WTC11 (cell line): ENCODE measurements at regions not wholly inside any gene's neighbourhood (a gene's known extent, or its start where the extent isn't known, plus 50 kb on each side); places are given as distances from the start of the nearest gene placed in this dataset.

Experiments
- ATAC-seq: fragments of 200-7000 bp; cut with Tn5 transposase; 2 replicates; pipeline ENCODE4 v1.10.0; 2021; ENCODE audit warnings: mild to moderate bottlenecking, moderate library complexity
- CTCF ChIA-PET: fragments of 300-600 bp; sonication (Branson Sonifier 250); formaldehyde crosslinking; loops from one replicate; lab custom pipeline; 2021; ENCODE audit warnings: antibody characterized with exemption; lab: Charles Lee
- POLR2A ChIA-PET: fragments of 350-600 bp; sonication (Branson Sonifier 250); formaldehyde crosslinking; loops from one replicate; lab custom pipeline; 2021; ENCODE audit warnings: antibody characterized with exemption; lab: Charles Lee
- DNase-seq: peaks from one replicate; pipeline ENCODE4 v3.0.0; 2021; ENCODE audit warnings: low spot score
- H3K27ac Mint-ChIP-seq: 2 replicates; pipeline ENCODE4 v1.8.0; 2021; ENCODE audit warnings: mixed read lengths
- H3K27me3 Mint-ChIP-seq: 2 replicates; pipeline ENCODE4 v1.8.0; 2021; ENCODE audit warnings: low read depth, mild to moderate bottlenecking, moderate library complexity, mixed read lengths
- H3K36me3 Mint-ChIP-seq: 2 replicates; pipeline ENCODE4 v1.8.0; 2021; ENCODE audit warnings: mixed read lengths
- H3K4me1 Mint-ChIP-seq: 2 replicates; pipeline ENCODE4 v1.8.0; 2022; ENCODE audit warnings: mixed read lengths
- H3K4me3 Mint-ChIP-seq: 2 replicates; pipeline ENCODE4 v1.8.0; 2021; ENCODE audit warnings: mild to moderate bottlenecking, moderate library complexity, mixed read lengths
- H3K9me3 Mint-ChIP-seq: 2 replicates; pipeline ENCODE4 v1.8.0; 2021; ENCODE audit warnings: mixed read lengths
- EMX1 ChIP-seq: fragments of 250-450 bp; sonication (Bioruptor Pico); IDR thresholded peaks from 2 replicates; pipeline ENCODE4 v1.8.0; 2021; ENCODE audit warnings: mild to moderate bottlenecking
- FOXK1 ChIP-seq: sonication (generic); formaldehyde crosslinking; IDR thresholded peaks from 2 replicates; pipeline ENCODE4 v1.8.0; 2022; ENCODE audit warnings: mild to moderate bottlenecking, moderate library complexity, missing genetic modification reagents
- GABPB1 ChIP-seq: sonication (generic); formaldehyde crosslinking; IDR thresholded peaks from 2 replicates; pipeline ENCODE4 v1.8.1; 2023; ENCODE audit warnings: mild to moderate bottlenecking, missing genetic modification reagents
- HMGXB4 ChIP-seq: sonication (generic); formaldehyde crosslinking; IDR thresholded peaks from 2 replicates; pipeline ENCODE4 v1.8.1; 2023; ENCODE audit warnings: mild to moderate bottlenecking, moderate library complexity, missing genetic modification reagents
- MXD4 ChIP-seq: fragments of 250-450 bp; sonication (Bioruptor Pico); IDR thresholded peaks from 2 replicates; pipeline ENCODE4 v1.8.0; 2021; ENCODE audit warnings: mild to moderate bottlenecking, moderate library complexity, borderline replicate concordance
- MYBL2 ChIP-seq: sonication (generic); formaldehyde crosslinking; IDR thresholded peaks from 2 replicates; pipeline ENCODE4 v1.8.1; 2023; ENCODE audit warnings: mild to moderate bottlenecking, moderate library complexity, missing genetic modification reagents
- NR3C1 ChIP-seq: sonication (generic); formaldehyde crosslinking; conservative IDR thresholded peaks from 2 replicates; pipeline ENCODE4 v1.8.1; 2023; ENCODE audit warnings: low read depth, mild to moderate bottlenecking, missing genetic modification reagents
- PRRX2 ChIP-seq: fragments of 250-450 bp; sonication (Bioruptor Pico); IDR thresholded peaks from 2 replicates; pipeline ENCODE4 v1.8.0; 2021; ENCODE audit warnings: mild to moderate bottlenecking
- SMAD4 ChIP-seq: sonication (generic); formaldehyde crosslinking; IDR thresholded peaks from 2 replicates; pipeline ENCODE4 v1.8.0; 2022; ENCODE audit warnings: mild to moderate bottlenecking, missing genetic modification reagents
- SP1 ChIP-seq: sonication (generic); formaldehyde crosslinking; conservative IDR thresholded peaks from 2 replicates; pipeline ENCODE4 v1.8.1; 2022; ENCODE audit warnings: missing genetic modification reagents
- TP53 ChIP-seq: sonication (generic); formaldehyde crosslinking; IDR thresholded peaks from 2 replicates; pipeline ENCODE4 v1.8.1; 2023; ENCODE audit warnings: mild to moderate bottlenecking, missing genetic modification reagents
- USF2 ChIP-seq: sonication (generic); formaldehyde crosslinking; IDR thresholded peaks from 2 replicates; pipeline ENCODE4 v1.8.1; 2023; ENCODE audit warnings: mild to moderate bottlenecking, missing genetic modification reagents, moderate library complexity
- ZNF396 ChIP-seq: fragments of 250-450 bp; sonication (Bioruptor Pico); IDR thresholded peaks from 2 replicates; pipeline ENCODE4 v1.8.0; 2021; ENCODE audit warnings: mild to moderate bottlenecking, moderate library complexity, borderline replicate concordance
- ZNF423 ChIP-seq: fragments of 250-450 bp; sonication (Bioruptor Pico); IDR thresholded peaks from 2 replicates; pipeline ENCODE4 v2.1.2; 2022; ENCODE audit warnings: mild to moderate bottlenecking, moderate library complexity
- ZNF425 ChIP-seq: fragments of 250-450 bp; sonication (Bioruptor Pico); conservative IDR thresholded peaks from 2 replicates; pipeline ENCODE4 v1.9.0; 2021; ENCODE audit warnings: mild to moderate bottlenecking
- ZNF671 ChIP-seq: fragments of 250-450 bp; sonication (Bioruptor Pico); IDR thresholded peaks from 2 replicates; pipeline ENCODE4 v1.8.0; 2021; ENCODE audit warnings: mild to moderate bottlenecking
- TF ChIP-seq, protein P1 (sequence below): sonication (generic); formaldehyde crosslinking; IDR thresholded peaks from 2 replicates; pipeline ENCODE4 v1.8.1; 2023; ENCODE audit warnings: mild to moderate bottlenecking, missing genetic modification reagents
- TF ChIP-seq, protein P2 (sequence below): sonication (generic); formaldehyde crosslinking; IDR thresholded peaks from 2 replicates; pipeline ENCODE4 v1.8.0; 2023; ENCODE audit warnings: missing genetic modification reagents
- TF ChIP-seq, protein P3 (sequence below): fragments of 200-600 bp; IDR thresholded peaks from 2 replicates; pipeline ENCODE4 v1.8.0; 2022; ENCODE audit warnings: antibody characterized with exemption
- TF ChIP-seq, protein P4 (sequence below): sonication (generic); formaldehyde crosslinking; IDR thresholded peaks from 2 replicates; pipeline ENCODE4 v1.8.0; 2022; ENCODE audit warnings: missing genetic modification reagents

- no peak overlapping the region for H3K4me3 Mint-ChIP-seq
- TF ChIP-seq NR3C1 (CRISPR knock-in tag) (no peak), HMGXB4 (CRISPR knock-in tag) (no peak), SP1 (no peak), GABPB1 (CRISPR knock-in tag) (no peak)
- TF ChIP-seq, protein P1, sequence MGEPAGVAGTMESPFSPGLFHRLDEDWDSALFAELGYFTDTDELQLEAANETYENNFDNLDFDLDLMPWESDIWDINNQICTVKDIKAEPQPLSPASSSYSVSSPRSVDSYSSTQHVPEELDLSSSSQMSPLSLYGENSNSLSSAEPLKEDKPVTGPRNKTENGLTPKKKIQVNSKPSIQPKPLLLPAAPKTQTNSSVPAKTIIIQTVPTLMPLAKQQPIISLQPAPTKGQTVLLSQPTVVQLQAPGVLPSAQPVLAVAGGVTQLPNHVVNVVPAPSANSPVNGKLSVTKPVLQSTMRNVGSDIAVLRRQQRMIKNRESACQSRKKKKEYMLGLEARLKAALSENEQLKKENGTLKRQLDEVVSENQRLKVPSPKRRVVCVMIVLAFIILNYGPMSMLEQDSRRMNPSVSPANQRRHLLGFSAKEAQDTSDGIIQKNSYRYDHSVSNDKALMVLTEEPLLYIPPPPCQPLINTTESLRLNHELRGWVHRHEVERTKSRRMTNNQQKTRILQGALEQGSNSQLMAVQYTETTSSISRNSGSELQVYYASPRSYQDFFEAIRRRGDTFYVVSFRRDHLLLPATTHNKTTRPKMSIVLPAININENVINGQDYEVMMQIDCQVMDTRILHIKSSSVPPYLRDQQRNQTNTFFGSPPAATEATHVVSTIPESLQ (CRISPR knock-in tag), result no peak
- TF ChIP-seq, protein P2, sequence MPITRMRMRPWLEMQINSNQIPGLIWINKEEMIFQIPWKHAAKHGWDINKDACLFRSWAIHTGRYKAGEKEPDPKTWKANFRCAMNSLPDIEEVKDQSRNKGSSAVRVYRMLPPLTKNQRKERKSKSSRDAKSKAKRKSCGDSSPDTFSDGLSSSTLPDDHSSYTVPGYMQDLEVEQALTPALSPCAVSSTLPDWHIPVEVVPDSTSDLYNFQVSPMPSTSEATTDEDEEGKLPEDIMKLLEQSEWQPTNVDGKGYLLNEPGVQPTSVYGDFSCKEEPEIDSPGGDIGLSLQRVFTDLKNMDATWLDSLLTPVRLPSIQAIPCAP (CRISPR knock-in tag), result no peak
- peaks cover 78% of the 10 kb centered on the region for H3K9me3 Mint-ChIP-seq
- CTCF ChIA-PET, result no interaction called here
- H3K27me3 Mint-ChIP-seq, result no peaks in the 10 kb centered on the region; the same call in 1 of the 2 replicates
- H3K27ac Mint-ChIP-seq, result no peak overlapping the region
- ATAC-seq (no peak), DNase-seq (no peak)
- peaks cover 26% of the 10 kb centered on the region for H3K36me3 Mint-ChIP-seq
- POLR2A ChIA-PET, result no interaction called here
- no peaks in the 10 kb centered on the region for H3K4me1 Mint-ChIP-seq
These were observed 152.3 kb downstream of the SNX18 start for GRCh38 chr5:54669845-54670244.

DNA sequence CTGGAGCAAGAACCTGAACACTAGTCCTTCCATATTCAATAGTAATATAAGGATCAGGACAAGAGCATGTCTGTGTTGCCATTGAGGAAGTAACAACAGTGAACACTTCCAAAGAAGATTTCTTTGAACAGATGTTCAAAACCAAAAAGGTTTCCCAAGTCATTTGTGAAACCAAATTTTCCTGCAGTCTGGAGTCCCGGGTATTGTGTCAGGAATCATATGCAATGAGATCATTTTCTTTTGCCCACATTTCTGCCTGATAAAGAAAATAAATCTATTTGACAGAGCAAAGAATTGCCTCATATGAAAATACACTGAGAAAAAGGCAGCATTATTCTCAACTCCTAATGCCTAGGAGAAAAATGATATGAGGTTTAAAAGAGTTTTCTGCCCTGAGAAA lies 151.7 kb downstream of the SNX18 start:
- POLR2A ChIA-PET, result no interaction called here
- DNase-seq, result no peak

GRCh38 chr5:54668096-54668495 lies 150.5 kb downstream of the SNX18 start:
- ChIA-PET CTCF (no interaction called here), POLR2A (no interaction called here)
- DNase-seq (no peak), ATAC-seq (no peak)
- Mint-ChIP-seq H3K4me1 (no peaks in the 10 kb centered on the region), H3K27ac (no peak overlapping the region), H3K9me3 (peaks cover 62% of the 10 kb centered on the region), H3K4me3 (no peak overlapping the region), H3K36me3 (peaks cover 24% of the 10 kb centered on the region), H3K27me3 (no peaks in the 10 kb centered on the region; the same call in 1 of the 2 replicates)
- TF ChIP-seq ZNF671 (CRISPR knock-in tag) (no peak), TP53 (CRISPR knock-in tag) (no peak), USF2 (CRISPR knock-in tag) (no peak), EMX1 (CRISPR knock-in tag) (no peak), PRRX2 (CRISPR knock-in tag) (no peak), ZNF396 (CRISPR knock-in tag) (no peak), MXD4 (CRISPR knock-in tag) (no peak), ZNF425 (CRISPR knock-in tag) (no peak)
- TF ChIP-seq, protein P3, sequence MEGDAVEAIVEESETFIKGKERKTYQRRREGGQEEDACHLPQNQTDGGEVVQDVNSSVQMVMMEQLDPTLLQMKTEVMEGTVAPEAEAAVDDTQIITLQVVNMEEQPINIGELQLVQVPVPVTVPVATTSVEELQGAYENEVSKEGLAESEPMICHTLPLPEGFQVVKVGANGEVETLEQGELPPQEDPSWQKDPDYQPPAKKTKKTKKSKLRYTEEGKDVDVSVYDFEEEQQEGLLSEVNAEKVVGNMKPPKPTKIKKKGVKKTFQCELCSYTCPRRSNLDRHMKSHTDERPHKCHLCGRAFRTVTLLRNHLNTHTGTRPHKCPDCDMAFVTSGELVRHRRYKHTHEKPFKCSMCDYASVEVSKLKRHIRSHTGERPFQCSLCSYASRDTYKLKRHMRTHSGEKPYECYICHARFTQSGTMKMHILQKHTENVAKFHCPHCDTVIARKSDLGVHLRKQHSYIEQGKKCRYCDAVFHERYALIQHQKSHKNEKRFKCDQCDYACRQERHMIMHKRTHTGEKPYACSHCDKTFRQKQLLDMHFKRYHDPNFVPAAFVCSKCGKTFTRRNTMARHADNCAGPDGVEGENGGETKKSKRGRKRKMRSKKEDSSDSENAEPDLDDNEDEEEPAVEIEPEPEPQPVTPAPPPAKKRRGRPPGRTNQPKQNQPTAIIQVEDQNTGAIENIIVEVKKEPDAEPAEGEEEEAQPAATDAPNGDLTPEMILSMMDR, result no peak

More for the DNA sequence above, 151.7 kb downstream of the SNX18 start:
- Mint-ChIP-seq H3K27me3 (no peaks in the 10 kb centered on the region; the same call in 1 of the 2 replicates), H3K27ac (no peak overlapping the region), H3K9me3 (peaks cover 72% of the 10 kb centered on the region), H3K4me3 (no peak overlapping the region), H3K4me1 (no peaks in the 10 kb centered on the region), H3K36me3 (peaks cover 26% of the 10 kb centered on the region)
- TF ChIP-seq MYBL2 (CRISPR knock-in tag), result no peak
- no peak for TF ChIP-seq ZNF423
- TF ChIP-seq FOXK1 (CRISPR knock-in tag), result no peak
- TF ChIP-seq, protein P4, sequence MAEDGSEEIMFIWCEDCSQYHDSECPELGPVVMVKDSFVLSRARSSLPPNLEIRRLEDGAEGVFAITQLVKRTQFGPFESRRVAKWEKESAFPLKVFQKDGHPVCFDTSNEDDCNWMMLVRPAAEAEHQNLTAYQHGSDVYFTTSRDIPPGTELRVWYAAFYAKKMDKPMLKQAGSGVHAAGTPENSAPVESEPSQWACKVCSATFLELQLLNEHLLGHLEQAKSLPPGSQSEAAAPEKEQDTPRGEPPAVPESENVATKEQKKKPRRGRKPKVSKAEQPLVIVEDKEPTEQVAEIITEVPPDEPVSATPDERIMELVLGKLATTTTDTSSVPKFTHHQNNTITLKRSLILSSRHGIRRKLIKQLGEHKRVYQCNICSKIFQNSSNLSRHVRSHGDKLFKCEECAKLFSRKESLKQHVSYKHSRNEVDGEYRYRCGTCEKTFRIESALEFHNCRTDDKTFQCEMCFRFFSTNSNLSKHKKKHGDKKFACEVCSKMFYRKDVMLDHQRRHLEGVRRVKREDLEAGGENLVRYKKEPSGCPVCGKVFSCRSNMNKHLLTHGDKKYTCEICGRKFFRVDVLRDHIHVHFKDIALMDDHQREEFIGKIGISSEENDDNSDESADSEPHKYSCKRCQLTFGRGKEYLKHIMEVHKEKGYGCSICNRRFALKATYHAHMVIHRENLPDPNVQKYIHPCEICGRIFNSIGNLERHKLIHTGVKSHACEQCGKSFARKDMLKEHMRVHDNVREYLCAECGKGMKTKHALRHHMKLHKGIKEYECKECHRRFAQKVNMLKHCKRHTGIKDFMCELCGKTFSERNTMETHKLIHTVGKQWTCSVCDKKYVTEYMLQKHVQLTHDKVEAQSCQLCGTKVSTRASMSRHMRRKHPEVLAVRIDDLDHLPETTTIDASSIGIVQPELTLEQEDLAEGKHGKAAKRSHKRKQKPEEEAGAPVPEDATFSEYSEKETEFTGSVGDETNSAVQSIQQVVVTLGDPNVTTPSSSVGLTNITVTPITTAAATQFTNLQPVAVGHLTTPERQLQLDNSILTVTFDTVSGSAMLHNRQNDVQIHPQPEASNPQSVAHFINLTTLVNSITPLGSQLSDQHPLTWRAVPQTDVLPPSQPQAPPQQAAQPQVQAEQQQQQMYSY (CRISPR knock-in tag), result no peak
- no peak for TF ChIP-seq SMAD4 (CRISPR knock-in tag)
- ATAC-seq, result no peak
- CTCF ChIA-PET, result interaction anchor here (0.7 kb wide), 1 partner anchor 176 kb away, joined by 4 read pairs; no protein-coding TSS in a partner anchor
